ENCODE measurements at regions not wholly inside any gene's neighbourhood (a gene's known extent, or its start where the extent isn't known, plus 50 kb on each side); places are given as distances from the start of the nearest gene placed in this dataset.

DNA sequence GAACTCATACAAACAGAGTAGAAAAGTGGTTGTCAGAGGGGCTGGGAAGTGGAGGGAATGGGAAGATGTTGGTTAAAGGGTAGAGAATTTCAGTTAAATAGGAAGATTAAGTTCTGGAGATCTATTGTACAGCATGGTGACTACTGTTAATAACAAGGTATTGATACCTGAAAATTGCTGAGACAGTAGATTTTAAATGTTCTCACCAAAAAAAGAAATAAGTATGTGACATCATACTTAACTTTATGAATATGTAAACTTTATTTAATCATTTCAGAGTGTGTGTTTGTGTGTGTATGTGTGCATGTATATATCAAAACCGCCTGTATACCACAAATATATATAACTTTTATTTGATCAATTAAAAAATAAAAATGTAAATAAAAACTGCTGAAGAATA lies 896.4 kb downstream of the TFAP2A start:
- DNase-seq = no peak
- no peak overlapping the region for H2BK15ac ChIP-seq (ENCODE audit: low read depth, low read length)
- no peak overlapping the region for H2BK12ac ChIP-seq (ENCODE audit: insufficient read length, low read depth, low read length)
- H2AFZ ChIP-seq (ENCODE audit: low read length) = no peak overlapping the region
- TF ChIP-seq CTCF (conservative IDR thresholded peaks at IDR 0.05) = no peak
- H3K23me2 ChIP-seq (ENCODE audit: insufficient read length, low read depth, low read length, poor library complexity, severe bottlenecking) = no peaks in the 10 kb centered on the region
- no peak overlapping the region for H3K4ac ChIP-seq (ENCODE audit: low read depth, low read length)
- Mint-ChIP-seq H3K4me3 (no peak overlapping the region), H3K9me3 (no peaks in the 10 kb centered on the region), H3K27ac (no peak overlapping the region), H3K27me3 (ENCODE audit: low read depth) (no peaks in the 10 kb centered on the region), H3K36me3 (ENCODE audit: insufficient read depth in 1 of 3, low read depth in 3 of 3) (no peaks in the 10 kb centered on the region), H3K4me1 (peaks cover 7 to 13% of the 10 kb centered on the region in 2 experiments)
- no peak overlapping the region for H3K14ac ChIP-seq (ENCODE audit: insufficient read depth, low read length)
- no peaks in the 10 kb centered on the region for H3K79me2 ChIP-seq (ENCODE audit: insufficient read depth, low read length)
- no peak overlapping the region for H2BK120ac ChIP-seq (ENCODE audit: low read depth, low read length, poor library complexity, severe bottlenecking)
- no peak overlapping the region for H3K23ac ChIP-seq (ENCODE audit: insufficient read length, low read depth, low read length)
- no peaks in the 10 kb centered on the region; the same call in 1 of the 2 replicates for H3K4me1 ChIP-seq (ENCODE audit: insufficient read depth, low read length)
- H3K18ac ChIP-seq (ENCODE audit: insufficient read length, low read depth, low read length) = no peak overlapping the region
- H4K8ac ChIP-seq (replicated peaks; ENCODE audit: insufficient read length, low read depth, low read length) = no peak overlapping the region
- no peak overlapping the region for H3K4me2 ChIP-seq (ENCODE audit: insufficient read depth, insufficient read length, low read length)
- H3K27me3 ChIP-seq (ENCODE audit: insufficient read depth, low read length) = no peaks in the 10 kb centered on the region
- H3K9me3 ChIP-seq (ENCODE audit: control insufficient read depth, low read depth, low read length) = no peaks in the 10 kb centered on the region
- no peak overlapping the region for H4K91ac ChIP-seq (ENCODE audit: insufficient read length, low read depth, low read length)
- no peaks in the 10 kb centered on the region for H4K20me1 ChIP-seq (ENCODE audit: control insufficient read depth, insufficient read depth, insufficient read length)
- H4K5ac ChIP-seq (ENCODE audit: insufficient read length, low read depth, low read length) = no peak overlapping the region
- H2BK5ac ChIP-seq (ENCODE audit: insufficient read length, low read length) = no peak overlapping the region
- H3K27ac ChIP-seq (ENCODE audit: insufficient read length, low read depth, low read length) = no peak overlapping the region
- H3K79me1 ChIP-seq (ENCODE audit: insufficient read depth, low read depth, low read length, poor library complexity, severe bottlenecking) = no peaks in the 10 kb centered on the region
- no peak overlapping the region for H3K9ac ChIP-seq (ENCODE audit: extremely low read depth, insufficient read length, low read length)
- H3T11ph ChIP-seq (ENCODE audit: low read length) = no peak overlapping the region
- H2BK20ac ChIP-seq (ENCODE audit: low read depth, low read length, poor library complexity, severe bottlenecking) = no peak overlapping the region
- H3K56ac ChIP-seq (ENCODE audit: insufficient read length, low read depth, low read length) = no peak overlapping the region
- H2AK5ac ChIP-seq (ENCODE audit: insufficient read length, low read length) = no peak overlapping the region
- no CpG with 5 or more reads among the region's 1 CpG for WGBS (ENCODE audit: extremely low coverage, insufficient read length, low lambda C conversion rate)

All from H9 (cell line).